Right lobe of liver (tissue), 4 donors: ENCODE measurements at regions not wholly inside any gene's neighbourhood (a gene's known extent, or its start where the extent isn't known, plus 50 kb on each side); places are given as distances from the start of the nearest gene placed in this dataset.

ENCODE experiments used
- POLR2A ChIP-seq: fragments of 450-650 bp; IDR thresholded peaks from one replicate; pipeline ENCODE4 v1.6.1; 2017; ENCODE audit warnings: antibody characterized with exemption, mild to moderate bottlenecking
- TF ChIP-seq, protein P1 (sequence below), 4 donors: fragments of 200-600 bp in 3 of 4; fragments of 450-650 bp in 1 of 4; IDR thresholded peaks; one replicate each; pipeline versions ENCODE4 v1.5.1 to v1.8.0; 2016 to 2022; ENCODE audit warnings: antibody characterized with exemption in 4 of 4, mild to moderate bottlenecking in 2 of 4
- donor health status: DM: no; HTN: no; CAD: no.
- donor health status: DM: no; HTN: no; CAD: no.
- donor health status: DM: no; HTN: yes; CAD: no.

DNA sequence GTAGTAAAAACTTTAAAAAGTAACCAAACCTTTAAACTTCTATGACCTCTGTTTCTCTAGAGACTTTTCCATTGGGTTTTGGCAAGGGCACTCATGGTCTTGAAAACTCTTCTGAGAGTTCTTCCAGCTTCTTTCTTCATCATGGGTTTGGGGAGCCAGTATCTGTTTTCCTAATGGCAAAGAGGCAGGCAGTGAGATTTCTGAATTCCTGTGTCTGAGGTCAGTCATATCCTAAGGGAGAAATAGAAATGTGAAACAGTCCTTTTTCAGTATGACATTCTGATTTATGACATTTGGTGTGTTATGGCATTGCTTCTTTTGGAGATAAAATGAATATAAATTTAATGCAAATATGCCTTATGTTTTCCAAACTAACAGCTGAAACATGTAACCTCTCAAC, 518.5 kb upstream of the MARCKS start:
- TF ChIP-seq, protein P1, sequence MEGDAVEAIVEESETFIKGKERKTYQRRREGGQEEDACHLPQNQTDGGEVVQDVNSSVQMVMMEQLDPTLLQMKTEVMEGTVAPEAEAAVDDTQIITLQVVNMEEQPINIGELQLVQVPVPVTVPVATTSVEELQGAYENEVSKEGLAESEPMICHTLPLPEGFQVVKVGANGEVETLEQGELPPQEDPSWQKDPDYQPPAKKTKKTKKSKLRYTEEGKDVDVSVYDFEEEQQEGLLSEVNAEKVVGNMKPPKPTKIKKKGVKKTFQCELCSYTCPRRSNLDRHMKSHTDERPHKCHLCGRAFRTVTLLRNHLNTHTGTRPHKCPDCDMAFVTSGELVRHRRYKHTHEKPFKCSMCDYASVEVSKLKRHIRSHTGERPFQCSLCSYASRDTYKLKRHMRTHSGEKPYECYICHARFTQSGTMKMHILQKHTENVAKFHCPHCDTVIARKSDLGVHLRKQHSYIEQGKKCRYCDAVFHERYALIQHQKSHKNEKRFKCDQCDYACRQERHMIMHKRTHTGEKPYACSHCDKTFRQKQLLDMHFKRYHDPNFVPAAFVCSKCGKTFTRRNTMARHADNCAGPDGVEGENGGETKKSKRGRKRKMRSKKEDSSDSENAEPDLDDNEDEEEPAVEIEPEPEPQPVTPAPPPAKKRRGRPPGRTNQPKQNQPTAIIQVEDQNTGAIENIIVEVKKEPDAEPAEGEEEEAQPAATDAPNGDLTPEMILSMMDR (IDR thresholded peaks at IDR 0.05): no peak
- no peak for TF ChIP-seq POLR2A
